NB4 (cell line): ENCODE measurements at regions not wholly inside any gene's neighbourhood (a gene's known extent, or its start where the extent isn't known, plus 50 kb on each side); places are given as distances from the start of the nearest gene placed in this dataset.

Experiments
- MYC ChIP-seq: IDR thresholded peaks from 2 replicates; pipeline ENCODE4 v1.6.1; 2011; ENCODE audit warnings: low read depth, low read length
- POLR2A ChIP-seq: IDR thresholded peaks from 2 replicates; pipeline ENCODE4 v1.6.1; 2011; ENCODE audit warnings: mild to moderate bottlenecking; ENCODE audit not compliant: insufficient read length; ENCODE audit errors: extremely low read depth
- TF ChIP-seq, protein P1 (sequence below): IDR thresholded peaks from one replicate; pipeline ENCODE4 v1.5.1; 2012; ENCODE audit warnings: low read depth, low read length

DNA sequence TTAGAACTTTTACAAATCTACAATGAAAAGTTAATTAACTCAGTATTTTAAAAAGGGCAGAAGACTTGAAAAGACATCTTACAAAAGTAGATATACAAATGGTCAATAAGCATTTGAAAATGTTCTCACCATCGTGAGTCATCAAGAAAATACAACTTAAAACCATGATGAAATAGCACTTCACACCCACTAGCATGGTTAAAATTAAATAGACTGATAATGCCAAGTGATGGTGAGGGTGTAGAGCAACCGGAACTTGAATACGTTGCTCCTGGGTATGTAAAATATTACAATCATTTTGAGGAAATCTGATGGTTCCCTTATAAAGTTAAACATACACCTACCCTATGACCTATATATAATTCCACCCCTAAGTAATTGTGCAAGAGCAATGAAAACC, 319.8 kb upstream of the UMPS start:
- TF ChIP-seq, protein P1, sequence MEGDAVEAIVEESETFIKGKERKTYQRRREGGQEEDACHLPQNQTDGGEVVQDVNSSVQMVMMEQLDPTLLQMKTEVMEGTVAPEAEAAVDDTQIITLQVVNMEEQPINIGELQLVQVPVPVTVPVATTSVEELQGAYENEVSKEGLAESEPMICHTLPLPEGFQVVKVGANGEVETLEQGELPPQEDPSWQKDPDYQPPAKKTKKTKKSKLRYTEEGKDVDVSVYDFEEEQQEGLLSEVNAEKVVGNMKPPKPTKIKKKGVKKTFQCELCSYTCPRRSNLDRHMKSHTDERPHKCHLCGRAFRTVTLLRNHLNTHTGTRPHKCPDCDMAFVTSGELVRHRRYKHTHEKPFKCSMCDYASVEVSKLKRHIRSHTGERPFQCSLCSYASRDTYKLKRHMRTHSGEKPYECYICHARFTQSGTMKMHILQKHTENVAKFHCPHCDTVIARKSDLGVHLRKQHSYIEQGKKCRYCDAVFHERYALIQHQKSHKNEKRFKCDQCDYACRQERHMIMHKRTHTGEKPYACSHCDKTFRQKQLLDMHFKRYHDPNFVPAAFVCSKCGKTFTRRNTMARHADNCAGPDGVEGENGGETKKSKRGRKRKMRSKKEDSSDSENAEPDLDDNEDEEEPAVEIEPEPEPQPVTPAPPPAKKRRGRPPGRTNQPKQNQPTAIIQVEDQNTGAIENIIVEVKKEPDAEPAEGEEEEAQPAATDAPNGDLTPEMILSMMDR = no peak
- TF ChIP-seq POLR2A = no peak
- TF ChIP-seq MYC = no peak
